ENCODE measurements at regions not wholly inside any gene's neighbourhood (a gene's known extent, or its start where the extent isn't known, plus 50 kb on each side); places are given as distances from the start of the nearest gene placed in this dataset.

DNA sequence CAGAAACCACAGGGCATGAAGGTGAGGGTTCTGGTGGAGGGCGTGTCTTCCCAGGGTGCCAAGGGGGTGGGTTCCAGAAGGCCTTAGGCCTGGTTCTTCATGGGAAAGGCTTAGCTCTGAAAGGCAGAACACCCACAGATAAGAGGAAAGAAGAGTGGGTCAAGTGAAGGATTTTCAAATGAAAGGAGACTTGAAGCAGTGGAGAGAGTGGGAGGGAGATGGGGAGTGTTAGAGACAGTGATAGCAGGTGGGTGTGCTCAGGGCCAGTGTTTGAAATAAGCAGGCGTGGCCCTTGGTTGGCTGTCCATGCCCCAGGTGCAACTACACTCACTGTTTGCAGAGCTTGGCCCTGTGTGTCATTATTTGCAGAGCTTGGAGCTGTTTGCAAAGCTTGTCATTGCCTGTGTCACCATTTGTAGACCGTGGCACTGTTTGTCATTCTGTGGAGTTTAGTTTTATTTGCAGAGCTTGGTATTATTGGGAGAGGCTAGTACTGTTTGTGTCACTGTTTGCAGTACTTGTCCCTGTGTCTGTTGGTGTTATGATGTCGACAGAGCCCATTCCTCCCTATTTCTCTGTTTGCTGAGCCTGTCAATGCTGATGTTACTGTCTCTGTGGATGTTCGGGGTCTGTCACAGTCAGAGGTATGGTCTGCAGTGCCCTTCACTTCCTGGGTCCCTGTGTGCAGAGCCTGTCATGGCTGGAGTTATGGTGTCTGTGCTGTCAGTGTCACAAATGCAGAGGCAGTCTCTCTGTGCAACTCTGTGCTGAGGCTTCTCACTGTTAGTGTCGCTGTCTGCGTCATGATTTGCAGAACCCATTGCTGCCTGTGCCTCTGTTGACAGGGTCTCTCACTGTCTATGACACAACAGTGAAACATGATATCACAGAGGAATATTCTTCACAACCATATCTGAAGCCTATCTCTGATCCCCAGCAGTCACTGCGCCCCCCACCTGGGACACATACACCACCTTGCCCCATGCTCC is 127.7 kb upstream of the LRFN2 start (continued):
- TF ChIP-seq, protein P1, sequence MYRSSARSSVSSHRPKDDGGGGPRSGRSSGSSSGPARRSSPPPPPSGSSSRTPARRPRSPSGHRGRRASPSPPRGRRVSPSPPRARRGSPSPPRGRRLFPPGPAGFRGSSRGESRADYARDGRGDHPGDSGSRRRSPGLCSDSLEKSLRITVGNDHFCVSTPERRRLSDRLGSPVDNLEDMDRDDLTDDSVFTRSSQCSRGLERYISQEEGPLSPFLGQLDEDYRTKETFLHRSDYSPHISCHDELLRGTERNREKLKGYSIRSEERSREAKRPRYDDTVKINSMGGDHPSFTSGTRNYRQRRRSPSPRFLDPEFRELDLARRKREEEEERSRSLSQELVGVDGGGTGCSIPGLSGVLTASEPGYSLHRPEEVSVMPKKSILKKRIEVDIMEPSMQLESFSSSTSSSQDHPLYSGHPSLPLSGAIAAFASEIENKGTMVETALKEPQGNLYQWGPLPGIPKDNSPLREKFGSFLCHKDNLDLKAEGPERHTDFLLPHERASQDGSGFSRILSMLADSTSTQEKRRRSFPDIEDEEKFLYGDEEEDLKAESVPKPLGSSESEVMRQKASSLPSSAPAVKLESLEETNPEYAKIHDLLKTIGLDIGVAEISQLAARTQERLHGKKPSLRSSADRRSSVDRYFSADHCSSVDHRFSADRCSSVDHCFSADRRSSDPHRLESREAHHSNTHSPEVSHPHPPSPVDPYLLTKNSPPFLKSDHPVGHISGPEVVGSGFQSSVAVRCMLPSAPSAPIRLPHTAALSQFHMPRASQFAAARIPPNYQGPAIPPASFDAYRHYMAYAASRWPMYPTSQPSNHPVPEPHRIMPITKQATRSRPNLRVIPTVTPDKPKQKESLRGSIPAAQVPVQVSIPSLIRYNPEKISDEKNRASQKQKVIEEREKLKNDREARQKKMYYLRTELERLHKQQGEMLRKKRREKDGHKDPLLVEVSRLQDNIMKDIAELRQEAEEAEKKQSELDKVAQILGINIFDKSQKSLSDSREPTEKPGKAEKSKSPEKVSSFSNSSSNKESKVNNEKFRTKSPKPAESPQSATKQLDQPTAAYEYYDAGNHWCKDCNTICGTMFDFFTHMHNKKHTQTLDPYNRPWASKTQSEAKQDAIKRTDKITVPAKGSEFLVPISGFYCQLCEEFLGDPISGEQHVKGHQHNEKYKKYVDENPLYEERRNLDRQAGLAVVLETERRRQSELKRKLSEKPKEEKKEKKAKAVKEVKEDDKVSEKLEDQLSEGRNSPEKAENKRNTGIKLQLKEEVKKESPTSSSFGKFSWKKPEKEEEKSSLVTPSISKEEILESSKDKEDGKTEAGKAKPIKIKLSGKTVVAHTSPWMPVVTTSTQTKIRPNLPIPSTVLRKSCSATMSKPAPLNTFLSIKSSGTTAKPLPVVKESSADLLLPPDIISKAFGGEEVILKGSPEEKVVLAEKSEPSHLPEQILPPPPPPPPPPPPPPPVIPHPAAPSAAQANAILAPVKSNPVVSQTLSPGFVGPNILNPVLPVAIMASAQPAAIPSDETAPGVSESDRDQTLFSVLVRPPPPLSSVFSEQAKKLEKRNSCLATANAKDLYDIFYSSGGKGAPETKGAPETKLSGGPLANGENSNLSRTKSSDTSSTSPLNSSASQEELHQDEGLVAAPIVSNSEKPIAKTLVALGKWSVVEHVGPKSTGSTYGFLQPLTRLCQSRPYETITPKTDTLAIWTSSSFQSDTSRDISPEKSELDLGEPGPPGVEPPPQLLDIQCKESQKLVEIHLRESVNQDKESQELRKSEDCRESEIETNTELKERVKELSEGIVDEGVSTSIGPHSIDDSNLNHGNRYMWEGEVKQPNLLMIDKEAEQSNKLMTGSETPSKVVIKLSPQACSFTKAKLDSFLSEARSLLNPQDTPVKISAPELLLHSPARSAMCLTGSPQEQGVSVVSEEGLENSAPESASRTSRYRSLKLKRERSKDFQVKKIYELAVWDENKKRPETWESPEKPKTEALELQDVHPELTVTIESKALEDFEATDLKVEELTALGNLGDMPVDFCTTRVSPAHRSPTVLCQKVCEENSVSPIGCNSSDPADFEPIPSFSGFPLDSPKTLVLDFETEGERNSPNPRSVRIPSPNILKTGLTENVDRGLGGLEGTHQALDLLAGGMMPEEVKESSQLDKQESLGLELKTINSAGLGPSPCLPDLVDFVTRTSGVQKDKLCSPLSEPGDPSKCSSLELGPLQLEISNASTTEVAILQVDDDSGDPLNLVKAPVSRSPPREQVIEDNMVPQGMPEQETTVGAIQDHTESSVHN (CRISPR knock-in tag; IDR thresholded peaks at IDR 0.05) = no peak
- TF ChIP-seq SRSF4 (IDR thresholded peaks at IDR 0.05; ENCODE audit: low read depth, low read length, poor library complexity, severe bottlenecking) (no peak), ZFYVE20 (CRISPR knock-in tag; IDR thresholded peaks at IDR 0.05; ENCODE audit: borderline replicate concordance, low read depth) (no peak), ZNF10 (CRISPR knock-in tag; IDR thresholded peaks at IDR 0.05; ENCODE audit: borderline replicate concordance, low read depth) (no peak), ZNF180 (CRISPR knock-in tag; IDR thresholded peaks at IDR 0.05; ENCODE audit: borderline replicate concordance, low read depth) (no peak), ZNF530 (CRISPR knock-in tag; IDR thresholded peaks at IDR 0.05; ENCODE audit: low read depth) (no peak), KDM2A (CRISPR knock-in tag; IDR thresholded peaks at IDR 0.05; ENCODE audit: borderline replicate concordance, low read depth) (peak; percentile 36; the same call in 1 of the 2 replicates), MXI1 (IDR thresholded peaks at IDR 0.05; ENCODE audit: borderline replicate concordance, low read depth, low read length) (no peak), SP2 (CRISPR knock-in tag; IDR thresholded peaks at IDR 0.05) (no peak), ZNF577 (CRISPR knock-in tag; IDR thresholded peaks at IDR 0.05; ENCODE audit: borderline replicate concordance, low read depth) (no peak), SMAD1 (CRISPR knock-in tag; IDR thresholded peaks at IDR 0.05; ENCODE audit: borderline replicate concordance, low read depth) (no peak)
- TF ChIP-seq, protein P2, sequence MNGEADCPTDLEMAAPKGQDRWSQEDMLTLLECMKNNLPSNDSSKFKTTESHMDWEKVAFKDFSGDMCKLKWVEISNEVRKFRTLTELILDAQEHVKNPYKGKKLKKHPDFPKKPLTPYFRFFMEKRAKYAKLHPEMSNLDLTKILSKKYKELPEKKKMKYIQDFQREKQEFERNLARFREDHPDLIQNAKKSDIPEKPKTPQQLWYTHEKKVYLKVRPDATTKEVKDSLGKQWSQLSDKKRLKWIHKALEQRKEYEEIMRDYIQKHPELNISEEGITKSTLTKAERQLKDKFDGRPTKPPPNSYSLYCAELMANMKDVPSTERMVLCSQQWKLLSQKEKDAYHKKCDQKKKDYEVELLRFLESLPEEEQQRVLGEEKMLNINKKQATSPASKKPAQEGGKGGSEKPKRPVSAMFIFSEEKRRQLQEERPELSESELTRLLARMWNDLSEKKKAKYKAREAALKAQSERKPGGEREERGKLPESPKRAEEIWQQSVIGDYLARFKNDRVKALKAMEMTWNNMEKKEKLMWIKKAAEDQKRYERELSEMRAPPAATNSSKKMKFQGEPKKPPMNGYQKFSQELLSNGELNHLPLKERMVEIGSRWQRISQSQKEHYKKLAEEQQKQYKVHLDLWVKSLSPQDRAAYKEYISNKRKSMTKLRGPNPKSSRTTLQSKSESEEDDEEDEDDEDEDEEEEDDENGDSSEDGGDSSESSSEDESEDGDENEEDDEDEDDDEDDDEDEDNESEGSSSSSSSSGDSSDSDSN (CRISPR knock-in tag; IDR thresholded peaks at IDR 0.05) = peak; percentile 43; the same call in 1 of the 2 replicates
- TF ChIP-seq, protein P3, sequence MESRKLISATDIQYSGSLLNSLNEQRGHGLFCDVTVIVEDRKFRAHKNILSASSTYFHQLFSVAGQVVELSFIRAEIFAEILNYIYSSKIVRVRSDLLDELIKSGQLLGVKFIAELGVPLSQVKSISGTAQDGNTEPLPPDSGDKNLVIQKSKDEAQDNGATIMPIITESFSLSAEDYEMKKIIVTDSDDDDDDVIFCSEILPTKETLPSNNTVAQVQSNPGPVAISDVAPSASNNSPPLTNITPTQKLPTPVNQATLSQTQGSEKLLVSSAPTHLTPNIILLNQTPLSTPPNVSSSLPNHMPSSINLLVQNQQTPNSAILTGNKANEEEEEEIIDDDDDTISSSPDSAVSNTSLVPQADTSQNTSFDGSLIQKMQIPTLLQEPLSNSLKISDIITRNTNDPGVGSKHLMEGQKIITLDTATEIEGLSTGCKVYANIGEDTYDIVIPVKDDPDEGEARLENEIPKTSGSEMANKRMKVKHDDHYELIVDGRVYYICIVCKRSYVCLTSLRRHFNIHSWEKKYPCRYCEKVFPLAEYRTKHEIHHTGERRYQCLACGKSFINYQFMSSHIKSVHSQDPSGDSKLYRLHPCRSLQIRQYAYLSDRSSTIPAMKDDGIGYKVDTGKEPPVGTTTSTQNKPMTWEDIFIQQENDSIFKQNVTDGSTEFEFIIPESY (CRISPR knock-in tag; IDR thresholded peaks at IDR 0.05) = peak; percentile 20; the same call in 1 of the 2 replicates
